ENCODE measurements at regions not wholly inside any gene's neighbourhood (a gene's known extent, or its start where the extent isn't known, plus 50 kb on each side); places are given as distances from the start of the nearest gene placed in this dataset.
"Not testable (repeated sequence)": the region's sequence is repeated elsewhere in the genome, so short reads cannot be mapped to it uniquely, and the experiment has no call there.

- Histone ChIP-seq H3K27ac (no peak overlapping the region), H3K27me3 (peaks cover 0 to 12% (median 0%) of the 10 kb centered on the region in 7 donors), H3K36me3 (no peaks in the 10 kb centered on the region), H3K4me1 (no peaks in the 10 kb centered on the region), H3K4me3 (no peak overlapping the region), H3K9me3 (no peaks in the 10 kb centered on the region)
- 44 to 46% methylated on average over 6 of the region's 6 CpGs for whole genome bisulfite sequencing, 2 donors
- TF ChIP-seq CTCF (IDR thresholded peaks at IDR 0.05) = no peak
- intact Hi-C loops (cut with DNase I) = no loop called here
- ATAC-seq = no peak
- no peak for DNase-seq
Observed at GRCh38 chr17:71503710-71504465, 616.9 kb upstream of the SOX9 start.

- Histone ChIP-seq H3K27ac (no peak overlapping the region), H3K36me3 (no peaks in the 10 kb centered on the region), H3K4me3 (no peak overlapping the region), H3K27me3 (peaks cover 0 to 12% (median 0%) of the 10 kb centered on the region in 7 donors), H3K4me1 (no peaks in the 10 kb centered on the region), H3K9me3 (no peaks in the 10 kb centered on the region)
- 75 to 77% methylated on average over 2 of the region's 2 CpGs for WGBS, 2 donors
- intact Hi-C loops (cut with DNase I) = no loop called here
- ATAC-seq = no peak
- no peak for DNase-seq
- TF ChIP-seq CTCF (IDR thresholded peaks at IDR 0.05) = no peak
Observed at GRCh38 chr17:71505200-71505599, 615.6 kb upstream of the SOX9 start.

- intact Hi-C loops (cut with DNase I) = no loop called here
- no peak for DNase-seq
- H3K4me1 ChIP-seq = no peaks in the 10 kb centered on the region
- H3K4me3 ChIP-seq = no peak overlapping the region
- no peak overlapping the region for H3K27ac ChIP-seq
- H3K36me3 ChIP-seq = no peaks in the 10 kb centered on the region
- peaks cover 0 to 12% (median 0%) of the 10 kb centered on the region in 7 donors for H3K27me3 ChIP-seq
- no peak for TF ChIP-seq CTCF (IDR thresholded peaks at IDR 0.05)
- 83 to 85% methylated on average over 6 of the region's 6 CpGs for WGBS, 2 donors
- no peaks in the 10 kb centered on the region for H3K9me3 ChIP-seq
- ATAC-seq = no peak
Observed at GRCh38 chr17:71505981-71506380, 614.8 kb upstream of the SOX9 start.

GRCh38 chr17:71511266-71511995 is 609.4 kb upstream of the SOX9 start:
- ATAC-seq (no peak), DNase-seq (no peak)
- intact Hi-C loops (cut with DNase I) = no loop called here
- H3K4me1 ChIP-seq = no peaks in the 10 kb centered on the region
- no peak overlapping the region for H3K4me3 ChIP-seq
- H3K36me3 ChIP-seq = no peaks in the 10 kb centered on the region
- 75 to 84% methylated on average over 3 of the region's 3 CpGs for WGBS, 2 donors
- no peak for TF ChIP-seq CTCF (IDR thresholded peaks at IDR 0.05)
- H3K27me3 ChIP-seq = peaks cover 0 to 12% (median 0%) of the 10 kb centered on the region in 7 donors
- H3K9me3 ChIP-seq = no peaks in the 10 kb centered on the region
- no peak overlapping the region for H3K27ac ChIP-seq

- 98 to 100% methylated on average over 2 of the region's 2 CpGs for WGBS, 2 donors
- intact Hi-C loops (cut with DNase I) = not testable (repeated sequence)
Observed at GRCh38 chr17:71513725-71514124, 607.1 kb upstream of the SOX9 start.

More at GRCh38 chr17:71513725-71514124, 607.1 kb upstream of the SOX9 start:
- H3K27me3 ChIP-seq, H3K36me3 ChIP-seq, H3K9me3 ChIP-seq, H3K27ac ChIP-seq, H3K4me1 ChIP-seq, DNase-seq, ATAC-seq, H3K4me3 ChIP-seq: not testable (repeated sequence)
